ENCODE measurements at regions not wholly inside any gene's neighbourhood (a gene's known extent, or its start where the extent isn't known, plus 50 kb on each side); places are given as distances from the start of the nearest gene placed in this dataset.

- H2AFZ ChIP-seq (ENCODE audit: low read length): no peak overlapping the region
- 87% methylated on average over 1 of the region's 1 CpG; no CpG with 5 or more reads in 1 of the 2 experiments for WGBS, 2 experiments (ENCODE audit: extremely low coverage in 1 of 2, insufficient coverage in 1 of 2, insufficient read length in 1 of 2, insufficient replicate concordance in 2 of 2, low coverage in 1 of 2, low lambda C conversion rate in 2 of 2, missing lambda C conversion rate in 1 of 2)
- H3K4me1 ChIP-seq (replicated peaks in 1 of 4; ENCODE audit: control insufficient read depth in 3 of 4, insufficient read depth in 4 of 4, low read length in 3 of 4): peaks cover 0 to 5% (median 0%) of the 10 kb centered on the region in 4 experiments; a peak in 1 of 7 replicates
- no peak overlapping the region for H4K91ac ChIP-seq (replicated peaks; ENCODE audit: insufficient read length, low read length)
- no peak overlapping the region for H2AK5ac ChIP-seq (ENCODE audit: low read depth, low read length)
- no peak overlapping the region for H2BK20ac ChIP-seq (ENCODE audit: low read length)
- H2BK5ac ChIP-seq (ENCODE audit: low read depth, low read length): no peak overlapping the region
- H3K4me3 ChIP-seq (ENCODE audit: extremely low read depth in 1 of 4, insufficient read depth in 2 of 4, low read depth in 3 of 4, low read length in 4 of 4): no peak overlapping the region
- H3K23me2 ChIP-seq (ENCODE audit: low read depth, low read length): no peaks in the 10 kb centered on the region
- ChIA-PET CTCF (ENCODE audit: partially characterized antibody) (interaction anchor here (1.1 kb wide), 1 partner anchor 218 kb away, joined by 3 read pairs; no protein-coding TSS in a partner anchor), POLR2A (ENCODE audit: partially characterized antibody) (no interaction called here)
- no peak overlapping the region for H2BK120ac ChIP-seq (replicated peaks; ENCODE audit: low read depth, low read length)
- H3K27me3 ChIP-seq (replicated peaks in 1 of 4; ENCODE audit: control insufficient read depth in 3 of 4, extremely low read depth in 1 of 4, insufficient read depth in 3 of 4, low read length in 3 of 4): no peaks in the 10 kb centered on the region; a peak in 2 of 7 replicates
- no peak overlapping the region for H4K5ac ChIP-seq (ENCODE audit: insufficient read length, low read depth, low read length)
- H3K27ac ChIP-seq (ENCODE audit: low read depth, low read length): no peak overlapping the region
- H2BK12ac ChIP-seq (ENCODE audit: low read depth, low read length): no peak overlapping the region; the same call in 1 of the 2 replicates
- no peak overlapping the region for H3K4me2 ChIP-seq (ENCODE audit: insufficient read depth in 1 of 2, low read depth in 2 of 2, low read length in 2 of 2)
- no peaks in the 10 kb centered on the region for H3K36me3 ChIP-seq (ENCODE audit: control insufficient read depth in 2 of 4, insufficient read depth in 4 of 4, low read length in 3 of 4)
- H3K14ac ChIP-seq (ENCODE audit: insufficient read length): no peak overlapping the region
- FAIRE-seq (no peak), DNase-seq (ENCODE audit: low read depth in 1 of 2, low spot score in 2 of 2) (no peak)
- H4K20me1 ChIP-seq (replicated peaks in 1 of 2; ENCODE audit: control insufficient read depth in 1 of 2, insufficient read depth in 2 of 2, low read length in 2 of 2): no peaks in the 10 kb centered on the region
- no peaks in the 10 kb centered on the region for H3K79me2 ChIP-seq (ENCODE audit: control insufficient read depth in 1 of 2, insufficient read depth in 2 of 2, low read length in 2 of 2)
- H3K18ac ChIP-seq (ENCODE audit: extremely low read depth, low read length): no peak overlapping the region
- no peak overlapping the region for H3K4ac ChIP-seq (replicated peaks; ENCODE audit: insufficient read length, low read depth, low read length)
- H3K56ac ChIP-seq (replicated peaks; ENCODE audit: insufficient read length, low read depth, low read length): no peak overlapping the region
- no peaks in the 10 kb centered on the region for H3K9me3 ChIP-seq (ENCODE audit: insufficient read depth in 2 of 2, low read depth in 1 of 2, low read length in 1 of 2)
- H2BK15ac ChIP-seq (ENCODE audit: low read length): no peak overlapping the region; the same call in 1 of the 2 replicates
- no peak overlapping the region for H4K8ac ChIP-seq (ENCODE audit: extremely low read depth, insufficient read depth, low read length)
- no peak overlapping the region for H3K23ac ChIP-seq (ENCODE audit: insufficient read length)
- H3K9ac ChIP-seq (replicated peaks in 1 of 4; ENCODE audit: extremely low read depth in 1 of 4, low read depth in 3 of 4, low read length in 3 of 4): no peak overlapping the region
- H3K79me1 ChIP-seq (ENCODE audit: low read depth, low read length): no peaks in the 10 kb centered on the region
- TF ChIP-seq TBP (IDR thresholded peaks at IDR 0.05; ENCODE audit: low read depth, low read length) (no peak), TEAD4 (IDR thresholded peaks at IDR 0.05; ENCODE audit: low read depth, low read length) (no peak), BCL11A (IDR thresholded peaks at IDR 0.05; ENCODE audit: low read depth in 2 of 2, low read length in 2 of 2) (no peak), RAD21 (IDR thresholded peaks at IDR 0.05 in 1 of 2, conservative IDR thresholded peaks at IDR 0.05 in 1 of 2; ENCODE audit: low read depth in 2 of 2, low read length in 2 of 2) (no peak), NRF1 (IDR thresholded peaks at IDR 0.05; ENCODE audit: low read depth, low read length) (no peak), ATF2 (IDR thresholded peaks at IDR 0.05; ENCODE audit: low read length) (no peak), RFX5 (IDR thresholded peaks at IDR 0.05; ENCODE audit: borderline replicate concordance, low read depth, low read length) (no peak), CBX8 (IDR thresholded peaks at IDR 0.05; ENCODE audit: borderline replicate concordance, low read depth, low read length) (no peak), HDAC2 (IDR thresholded peaks at IDR 0.05; ENCODE audit: borderline replicate concordance in 1 of 2, low read depth in 2 of 2, low read length in 2 of 2) (no peak), JUND (IDR thresholded peaks at IDR 0.05; ENCODE audit: low read length) (no peak), CBX5 (IDR thresholded peaks at IDR 0.05; ENCODE audit: low read depth, low read length) (no peak), RNF2 (IDR thresholded peaks at IDR 0.05; ENCODE audit: borderline replicate concordance, low read depth, low read length, missing control alignments, poor library complexity, severe bottlenecking) (no peak)
These were observed 140.3 kb upstream of the DLX2 start for GRCh38 chr2:172242961-172243360.
